ENCODE measurements at regions not wholly inside any gene's neighbourhood (a gene's known extent, or its start where the extent isn't known, plus 50 kb on each side); places are given as distances from the start of the nearest gene placed in this dataset.

- TF ChIP-seq, protein P1, sequence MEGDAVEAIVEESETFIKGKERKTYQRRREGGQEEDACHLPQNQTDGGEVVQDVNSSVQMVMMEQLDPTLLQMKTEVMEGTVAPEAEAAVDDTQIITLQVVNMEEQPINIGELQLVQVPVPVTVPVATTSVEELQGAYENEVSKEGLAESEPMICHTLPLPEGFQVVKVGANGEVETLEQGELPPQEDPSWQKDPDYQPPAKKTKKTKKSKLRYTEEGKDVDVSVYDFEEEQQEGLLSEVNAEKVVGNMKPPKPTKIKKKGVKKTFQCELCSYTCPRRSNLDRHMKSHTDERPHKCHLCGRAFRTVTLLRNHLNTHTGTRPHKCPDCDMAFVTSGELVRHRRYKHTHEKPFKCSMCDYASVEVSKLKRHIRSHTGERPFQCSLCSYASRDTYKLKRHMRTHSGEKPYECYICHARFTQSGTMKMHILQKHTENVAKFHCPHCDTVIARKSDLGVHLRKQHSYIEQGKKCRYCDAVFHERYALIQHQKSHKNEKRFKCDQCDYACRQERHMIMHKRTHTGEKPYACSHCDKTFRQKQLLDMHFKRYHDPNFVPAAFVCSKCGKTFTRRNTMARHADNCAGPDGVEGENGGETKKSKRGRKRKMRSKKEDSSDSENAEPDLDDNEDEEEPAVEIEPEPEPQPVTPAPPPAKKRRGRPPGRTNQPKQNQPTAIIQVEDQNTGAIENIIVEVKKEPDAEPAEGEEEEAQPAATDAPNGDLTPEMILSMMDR (IDR thresholded peaks at IDR 0.05; ENCODE audit: poor library complexity): no peak
- no peak for TF ChIP-seq EZH2 (IDR thresholded peaks at IDR 0.05; ENCODE audit: borderline replicate concordance)
Measured at GRCh38 chr14:26174395-26174794, 423.4 kb downstream of the NOVA1 start.

All from hepatocyte (in vitro differentiated cells).